ENCODE measurements at regions not wholly inside any gene's neighbourhood (a gene's known extent, or its start where the extent isn't known, plus 50 kb on each side); places are given as distances from the start of the nearest gene placed in this dataset.
"Not testable (repeated sequence)": the region's sequence is repeated elsewhere in the genome, so short reads cannot be mapped to it uniquely, and the experiment has no call there.

GRCh38 chr1:157371826-157372225, 180.5 kb downstream of the FCRL5 start:
- Histone ChIP-seq H3K27me3 (replicated peaks in 2 of 5; ENCODE audit: control insufficient read depth in 4 of 5, insufficient read depth in 5 of 5, low read length in 4 of 5) (no peaks in the 10 kb centered on the region), H3K4me3 (ENCODE audit: control insufficient read depth in 1 of 7, extremely low read depth in 1 of 7, insufficient read depth in 4 of 7, low read depth in 2 of 7, low read length in 6 of 7) (no peak overlapping the region), H3K27ac (ENCODE audit: insufficient read depth in 1 of 2, low read depth in 1 of 2, low read length in 2 of 2, poor library complexity in 1 of 2, severe bottlenecking in 2 of 2) (no peak overlapping the region), H3K36me3 (ENCODE audit: control insufficient read depth in 4 of 4, insufficient read depth in 4 of 4, low read length in 3 of 4) (no peaks in the 10 kb centered on the region), H3K9me3 (ENCODE audit: control extremely low read depth in 1 of 5, control insufficient read depth in 4 of 5, insufficient read depth in 2 of 5, low read depth in 1 of 5, low read length in 4 of 5) (no peaks in the 10 kb centered on the region), H3K4me1 (ENCODE audit: control extremely low read depth in 1 of 4, control insufficient read depth in 4 of 4, insufficient read depth in 4 of 4, low read length in 3 of 4) (peaks cover 0 to 21% (median 7%) of the 10 kb centered on the region in 4 experiments)
- no peak for DNase-seq
- POLR2A ChIA-PET: no interaction called here
- WGBS (ENCODE audit: insufficient coverage): 100% methylated on average over 3 of the region's 3 CpGs
- CTCF ChIA-PET: interaction anchor here (1.3 to 3.7 kb wide), 9 partner anchors 8 to 186 kb away, joined by 3 to 32 read pairs (median 7); no protein-coding TSS in a partner anchor

GRCh38 chr1:157371221-157371620, 181.1 kb downstream of the FCRL5 start:
- H3K4me1 ChIP-seq (ENCODE audit: control extremely low read depth in 1 of 4, control insufficient read depth in 4 of 4, insufficient read depth in 4 of 4, low read length in 3 of 4): peaks cover 0 to 27% (median 12%) of the 10 kb centered on the region in 4 experiments
- ChIA-PET POLR2A (no interaction called here), CTCF (interaction anchor here (0.7 to 3.7 kb wide), 19 partner anchors 8 to 406 kb away, joined by 3 to 32 read pairs (median 4); no protein-coding TSS in a partner anchor)
- H3K9me3 ChIP-seq (ENCODE audit: control extremely low read depth in 1 of 5, control insufficient read depth in 4 of 5, insufficient read depth in 2 of 5, low read depth in 1 of 5, low read length in 4 of 5): no peaks in the 10 kb centered on the region
- H3K27me3 ChIP-seq (replicated peaks in 2 of 5; ENCODE audit: control insufficient read depth in 4 of 5, insufficient read depth in 5 of 5, low read length in 4 of 5): no peaks in the 10 kb centered on the region
- H3K4me3 ChIP-seq (ENCODE audit: control insufficient read depth in 1 of 7, extremely low read depth in 1 of 7, insufficient read depth in 4 of 7, low read depth in 2 of 7, low read length in 6 of 7): no peak overlapping the region
- no peaks in the 10 kb centered on the region for H3K36me3 ChIP-seq (ENCODE audit: control insufficient read depth in 4 of 4, insufficient read depth in 4 of 4, low read length in 3 of 4)
- H3K27ac ChIP-seq (ENCODE audit: insufficient read depth in 1 of 2, low read depth in 1 of 2, low read length in 2 of 2, poor library complexity in 1 of 2, severe bottlenecking in 2 of 2): no peak overlapping the region
- no peak for DNase-seq

- H3K4me3 ChIP-seq (ENCODE audit: control insufficient read depth in 1 of 7, extremely low read depth in 1 of 7, insufficient read depth in 4 of 7, low read depth in 2 of 7, low read length in 6 of 7): no peak overlapping the region
- ChIA-PET POLR2A (no interaction called here), CTCF (interaction anchor here (0.7 to 3.7 kb wide), 21 partner anchors 8 to 406 kb away, joined by 3 to 32 read pairs (median 4); no protein-coding TSS in a partner anchor)
- H3K4me1 ChIP-seq (ENCODE audit: control extremely low read depth in 1 of 4, control insufficient read depth in 4 of 4, insufficient read depth in 4 of 4, low read length in 3 of 4): peaks cover 0 to 28% (median 12%) of the 10 kb centered on the region in 4 experiments
- H3K36me3 ChIP-seq (ENCODE audit: control insufficient read depth in 4 of 4, insufficient read depth in 4 of 4, low read length in 3 of 4): no peaks in the 10 kb centered on the region
- no peaks in the 10 kb centered on the region for H3K9me3 ChIP-seq (ENCODE audit: control extremely low read depth in 1 of 5, control insufficient read depth in 4 of 5, insufficient read depth in 2 of 5, low read depth in 1 of 5, low read length in 4 of 5)
- no peak overlapping the region for H3K27ac ChIP-seq (ENCODE audit: insufficient read depth in 1 of 2, low read depth in 1 of 2, low read length in 2 of 2, poor library complexity in 1 of 2, severe bottlenecking in 2 of 2)
- no peak for DNase-seq
- WGBS (ENCODE audit: insufficient coverage): 87% methylated on average over 3 of the region's 5 CpGs
- H3K27me3 ChIP-seq (replicated peaks in 2 of 5; ENCODE audit: control insufficient read depth in 4 of 5, insufficient read depth in 5 of 5, low read length in 4 of 5): no peaks in the 10 kb centered on the region
These were observed 181.6 kb downstream of the FCRL5 start for GRCh38 chr1:157370698-157371097.

- Histone ChIP-seq H3K9me3 (ENCODE audit: control extremely low read depth in 1 of 5, control insufficient read depth in 4 of 5, insufficient read depth in 2 of 5, low read depth in 1 of 5, low read length in 4 of 5) (no peaks in the 10 kb centered on the region), H3K27ac (ENCODE audit: insufficient read depth in 1 of 2, low read depth in 1 of 2, low read length in 2 of 2, poor library complexity in 1 of 2, severe bottlenecking in 2 of 2) (no peak overlapping the region), H3K36me3 (ENCODE audit: control insufficient read depth in 4 of 4, insufficient read depth in 4 of 4, low read length in 3 of 4) (no peaks in the 10 kb centered on the region), H3K4me1 (ENCODE audit: control extremely low read depth in 1 of 4, control insufficient read depth in 4 of 4, insufficient read depth in 4 of 4, low read length in 3 of 4) (peaks cover 0 to 28% (median 12%) of the 10 kb centered on the region in 4 experiments), H3K27me3 (replicated peaks in 2 of 5; ENCODE audit: control insufficient read depth in 4 of 5, insufficient read depth in 5 of 5, low read length in 4 of 5) (no peaks in the 10 kb centered on the region), H3K4me3 (ENCODE audit: control insufficient read depth in 1 of 7, extremely low read depth in 1 of 7, insufficient read depth in 4 of 7, low read depth in 2 of 7, low read length in 6 of 7) (no peak overlapping the region)
- CTCF ChIA-PET: interaction anchor here (0.8 to 3.7 kb wide), 23 partner anchors 9 to 254 kb away, joined by 3 to 32 read pairs (median 4); no protein-coding TSS in a partner anchor
- 15% methylated on average over 2 of the region's 6 CpGs for WGBS (ENCODE audit: insufficient coverage)
- POLR2A ChIA-PET: no interaction called here
- peak; percentile 67 to 81 (median 81) for DNase-seq
These were observed 182.3 kb downstream of the FCRL5 start for GRCh38 chr1:157369808-157370521.

GRCh38 chr1:157368941-157369340, 183.4 kb downstream of the FCRL5 start:
- H3K4me3 ChIP-seq (ENCODE audit: control insufficient read depth in 1 of 7, extremely low read depth in 1 of 7, insufficient read depth in 4 of 7, low read depth in 2 of 7, low read length in 6 of 7); DNase-seq; H3K27ac ChIP-seq (ENCODE audit: insufficient read depth in 1 of 2, low read depth in 1 of 2, low read length in 2 of 2, poor library complexity in 1 of 2, severe bottlenecking in 2 of 2); H3K36me3 ChIP-seq (ENCODE audit: control insufficient read depth in 4 of 4, insufficient read depth in 4 of 4, low read length in 3 of 4); POLR2A ChIA-PET; H3K9me3 ChIP-seq (ENCODE audit: control extremely low read depth in 1 of 5, control insufficient read depth in 4 of 5, insufficient read depth in 2 of 5, low read depth in 1 of 5, low read length in 4 of 5); H3K27me3 ChIP-seq (replicated peaks in 2 of 5; ENCODE audit: control insufficient read depth in 4 of 5, insufficient read depth in 5 of 5, low read length in 4 of 5): not testable (repeated sequence)
- CTCF ChIA-PET: interaction anchor here (0.6 to 3.7 kb wide), 13 partner anchors 10 to 1641 kb away, joined by 3 to 32 read pairs (median 4); no protein-coding TSS in a partner anchor
- no CpG with 5 or more reads among the region's 1 CpG for WGBS (ENCODE audit: insufficient coverage)
- H3K4me1 ChIP-seq (ENCODE audit: control extremely low read depth in 1 of 4, control insufficient read depth in 4 of 4, insufficient read depth in 4 of 4, low read length in 3 of 4): peaks cover 0 to 28% (median 12%) of the 10 kb centered on the region in 4 experiments

GRCh38 chr1:157368363-157368762, 184.0 kb downstream of the FCRL5 start:
- WGBS (ENCODE audit: insufficient coverage): 100% methylated on average over 2 of the region's 2 CpGs
- CTCF ChIA-PET: interaction anchor here (1.1 to 1.7 kb wide), 2 partner anchors 195 to 202 kb away, joined by 3 read pairs; no protein-coding TSS in a partner anchor
- no peaks in the 10 kb centered on the region for H3K27me3 ChIP-seq (replicated peaks in 2 of 5; ENCODE audit: control insufficient read depth in 4 of 5, insufficient read depth in 5 of 5, low read length in 4 of 5)

GRCh38 chr1:157367870-157368269, 184.4 kb downstream of the FCRL5 start:
- Histone ChIP-seq H3K27me3 (replicated peaks in 2 of 5; ENCODE audit: control insufficient read depth in 4 of 5, insufficient read depth in 5 of 5, low read length in 4 of 5) (no peaks in the 10 kb centered on the region), H3K4me1 (ENCODE audit: control extremely low read depth in 1 of 4, control insufficient read depth in 4 of 4, insufficient read depth in 4 of 4, low read length in 3 of 4) (peaks cover 0 to 28% (median 12%) of the 10 kb centered on the region in 4 experiments), H3K4me3 (ENCODE audit: control insufficient read depth in 1 of 7, extremely low read depth in 1 of 7, insufficient read depth in 4 of 7, low read depth in 2 of 7, low read length in 6 of 7) (no peak overlapping the region), H3K9me3 (ENCODE audit: control extremely low read depth in 1 of 5, control insufficient read depth in 4 of 5, insufficient read depth in 2 of 5, low read depth in 1 of 5, low read length in 4 of 5) (no peaks in the 10 kb centered on the region), H3K36me3 (ENCODE audit: control insufficient read depth in 4 of 4, insufficient read depth in 4 of 4, low read length in 3 of 4) (no peaks in the 10 kb centered on the region), H3K27ac (ENCODE audit: insufficient read depth in 1 of 2, low read depth in 1 of 2, low read length in 2 of 2, poor library complexity in 1 of 2, severe bottlenecking in 2 of 2) (no peak overlapping the region)
- CTCF ChIA-PET: interaction anchor here (1.7 kb wide), 1 partner anchor 196 kb away, joined by 3 read pairs; no protein-coding TSS in a partner anchor
- DNase-seq: no peak
- POLR2A ChIA-PET: no interaction called here

More at GRCh38 chr1:157368363-157368762, 184.0 kb downstream of the FCRL5 start:
- Histone ChIP-seq H3K4me1 (ENCODE audit: control extremely low read depth in 1 of 4, control insufficient read depth in 4 of 4, insufficient read depth in 4 of 4, low read length in 3 of 4) (peaks cover 0 to 28% (median 12%) of the 10 kb centered on the region in 4 experiments), H3K4me3 (ENCODE audit: control insufficient read depth in 1 of 7, extremely low read depth in 1 of 7, insufficient read depth in 4 of 7, low read depth in 2 of 7, low read length in 6 of 7) (no peak overlapping the region), H3K36me3 (ENCODE audit: control insufficient read depth in 4 of 4, insufficient read depth in 4 of 4, low read length in 3 of 4) (no peaks in the 10 kb centered on the region), H3K27ac (ENCODE audit: insufficient read depth in 1 of 2, low read depth in 1 of 2, low read length in 2 of 2, poor library complexity in 1 of 2, severe bottlenecking in 2 of 2) (no peak overlapping the region), H3K9me3 (ENCODE audit: control extremely low read depth in 1 of 5, control insufficient read depth in 4 of 5, insufficient read depth in 2 of 5, low read depth in 1 of 5, low read length in 4 of 5) (no peaks in the 10 kb centered on the region)
- POLR2A ChIA-PET: no interaction called here
- DNase-seq: no peak

All from common myeloid progenitor, CD34-positive (primary cell).